Naive thymus-derived CD8-positive, alpha-beta T cell (primary cell): ENCODE measurements at regions not wholly inside any gene's neighbourhood (a gene's known extent, or its start where the extent isn't known, plus 50 kb on each side); places are given as distances from the start of the nearest gene placed in this dataset.

Experiments
- ATAC-seq, 2 donors: fragments of 150-1000 bp; cut with Tn5 transposase in 1 of 2; sonication (Bioruptor Pico), chemical (Tn5 transposase) in 1 of 2; 1 replicate in 1 of 2; 2 replicates in 1 of 2; pipeline ENCODE4 v1.10.0; 2021; ENCODE audit warnings: mild to moderate bottlenecking in 2 of 2, moderate library complexity in 2 of 2
- POLR2A ChIA-PET: fragments of 350-600 bp; sonication (Branson Sonifier 250); formaldehyde crosslinking; loops from one replicate; lab custom pipeline; 2021; ENCODE audit warnings: antibody characterized with exemption; lab: Charles Lee
- DNase-seq, 10 donors: peaks; one replicate each; pipeline versions ENCODE4 v3.0.0 to v3.0.0-alpha.2; 2020 to 2022
- H3K27ac Mint-ChIP-seq, 10 donors: one replicate each; pipeline ENCODE4 v1.8.0; 2020 to 2022; ENCODE audit warnings: mild to moderate bottlenecking in 10 of 10, mixed read lengths in 10 of 10, moderate library complexity in 4 of 10, inconsistent platforms in 1 of 10
- H3K27me3 Mint-ChIP-seq, 5 donors: one replicate each; pipeline ENCODE4 v1.8.0; 2021 to 2022; ENCODE audit warnings: mixed read lengths in 5 of 5
- H3K36me3 Mint-ChIP-seq, 3 donors: one replicate each; pipeline ENCODE4 v1.8.0; 2020 to 2022; ENCODE audit warnings: mixed read lengths in 3 of 3, mild to moderate bottlenecking in 2 of 3, inconsistent platforms in 1 of 3
- H3K4me1 Mint-ChIP-seq, 4 donors: one replicate each; pipeline ENCODE4 v1.8.0; 2021 to 2022; ENCODE audit warnings: mixed read lengths in 4 of 4
- H3K4me3 Mint-ChIP-seq, 10 donors: one replicate each; pipeline ENCODE4 v1.8.0; 2020 to 2022; ENCODE audit warnings: mild to moderate bottlenecking in 10 of 10, mixed read lengths in 10 of 10, moderate library complexity in 6 of 10, inconsistent platforms in 1 of 10
- H3K9me3 Mint-ChIP-seq, 9 donors: one replicate each; pipeline ENCODE4 v1.8.0; 2020 to 2022; ENCODE audit warnings: mixed read lengths in 9 of 9, mild to moderate bottlenecking in 3 of 9, inconsistent platforms in 1 of 9, moderate library complexity in 1 of 9

- ATAC-seq (no peak), DNase-seq (no peak)
- H3K9me3 Mint-ChIP-seq = peaks cover 0 to 14% (median 1%) of the 10 kb centered on the region in 9 donors
- H3K4me1 Mint-ChIP-seq = no peaks in the 10 kb centered on the region
- H3K4me3 Mint-ChIP-seq = no peak overlapping the region
- POLR2A ChIA-PET = interaction anchor here (0.6 kb wide), 1 partner anchor 53 kb away, joined by 5 read pairs; no protein-coding TSS in a partner anchor
- peaks cover 0 to 10% (median 1%) of the 10 kb centered on the region in 5 donors for H3K27me3 Mint-ChIP-seq
- H3K27ac Mint-ChIP-seq = peak overlapping the region in 3 of 10 donors; percentile 18 to 63 (median 54)
- peaks cover 0 to 10% (median 0%) of the 10 kb centered on the region in 3 donors for H3K36me3 Mint-ChIP-seq
Observed at GRCh38 chr6:43972179-43972912, 154.9 kb downstream of the MRPL14 start.

DNA sequence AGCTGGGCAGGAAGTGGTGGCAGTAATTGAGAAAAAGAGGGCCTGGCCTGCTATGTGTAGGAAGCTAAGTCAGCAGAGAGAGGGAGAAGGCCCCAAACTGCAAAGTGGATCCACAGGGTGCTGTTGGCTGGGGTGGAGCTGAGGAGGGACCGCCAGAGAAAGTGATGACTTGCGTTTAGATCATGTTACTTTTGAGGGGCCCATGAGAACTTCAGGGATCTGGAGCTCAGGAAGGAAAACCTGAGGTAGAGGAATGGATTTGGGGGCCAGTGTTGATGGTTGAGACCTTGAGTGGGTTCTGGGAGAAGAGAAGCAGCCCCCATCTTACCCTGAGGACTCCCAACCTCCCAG lies 155.5 kb downstream of the MRPL14 start:
- Mint-ChIP-seq H3K27me3 (peaks cover 0 to 6% (median 3%) of the 10 kb centered on the region in 5 donors), H3K9me3 (peaks cover 0 to 10% (median 1%) of the 10 kb centered on the region in 9 donors), H3K36me3 (peaks cover 0 to 9% (median 0%) of the 10 kb centered on the region in 3 donors), H3K27ac (peak overlapping the region in 1 of 10 donors; percentile 63), H3K4me1 (no peaks in the 10 kb centered on the region), H3K4me3 (no peak overlapping the region)
- POLR2A ChIA-PET = no interaction called here
- DNase-seq = peak in 1 of 10 donors; percentile 8
- no peak for ATAC-seq

GRCh38 chr6:43970913-43971775 lies 156.1 kb downstream of the MRPL14 start:
- H3K27ac Mint-ChIP-seq = peak overlapping the region in 1 of 10 donors; percentile 63
- ATAC-seq (no peak), DNase-seq (peak in 1 of 10 donors; percentile 3)
- H3K4me1 Mint-ChIP-seq = peaks cover 0 to 1% (median 0%) of the 10 kb centered on the region in 4 donors
- H3K27me3 Mint-ChIP-seq = peaks cover 0 to 10% (median 5%) of the 10 kb centered on the region in 5 donors
- no peak overlapping the region for H3K4me3 Mint-ChIP-seq
- POLR2A ChIA-PET = no interaction called here
- H3K36me3 Mint-ChIP-seq = peaks cover 0 to 4% (median 0%) of the 10 kb centered on the region in 3 donors
- H3K9me3 Mint-ChIP-seq = peaks cover 0 to 6% (median 0%) of the 10 kb centered on the region in 9 donors

DNA sequence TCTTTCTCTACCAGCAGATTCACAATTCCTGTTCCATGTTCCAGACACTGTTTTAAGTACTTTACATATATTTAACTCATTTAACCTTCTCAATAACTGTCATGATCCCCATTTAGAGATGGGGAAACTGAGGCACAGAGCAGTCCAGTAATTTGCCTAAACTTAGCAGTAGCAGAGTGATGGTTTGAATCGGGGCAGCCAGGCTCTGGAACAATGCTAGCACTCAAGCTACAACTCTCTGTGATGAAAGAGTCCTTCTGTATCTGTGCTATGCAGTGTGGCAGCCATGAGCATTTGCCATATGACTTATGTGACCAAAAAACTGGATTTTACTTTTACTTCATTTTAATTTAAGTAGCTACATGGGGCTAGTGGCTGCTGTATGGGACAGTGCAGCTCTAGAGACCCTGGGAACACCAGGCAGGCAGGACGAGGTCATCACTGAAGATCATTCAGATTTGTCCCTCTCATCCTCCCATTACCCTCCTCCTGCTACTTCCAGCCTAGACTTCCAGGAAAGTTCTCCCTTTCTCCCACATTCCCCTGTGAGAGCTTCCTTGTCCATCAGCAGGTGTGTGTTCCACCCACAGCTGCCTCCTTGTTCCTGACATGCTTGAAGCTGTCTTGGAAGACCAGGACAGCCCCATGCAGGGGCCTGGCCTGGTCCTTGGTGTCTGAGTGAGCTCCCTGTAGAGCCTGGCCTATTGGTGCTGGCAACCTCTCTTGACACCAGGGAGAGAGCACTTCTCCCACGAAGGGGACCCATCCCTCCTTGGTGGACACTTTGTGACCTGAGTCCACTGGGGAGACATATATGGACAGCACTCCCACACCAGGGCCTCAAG lies 157.0 kb downstream of the MRPL14 start:
- H3K27ac Mint-ChIP-seq = no peak overlapping the region
- POLR2A ChIA-PET = no interaction called here
- no peaks in the 10 kb centered on the region for H3K36me3 Mint-ChIP-seq
- ATAC-seq (no peak), DNase-seq (peak in 2 of 10 donors; percentile 10 to 32)
- peaks cover 0 to 2% (median 0%) of the 10 kb centered on the region in 4 donors for H3K4me1 Mint-ChIP-seq
- H3K9me3 Mint-ChIP-seq = no peaks in the 10 kb centered on the region
- H3K27me3 Mint-ChIP-seq = peaks cover 0 to 11% (median 8%) of the 10 kb centered on the region in 5 donors
- no peak overlapping the region for H3K4me3 Mint-ChIP-seq

GRCh38 chr6:43969158-43969981 lies 157.9 kb downstream of the MRPL14 start:
- no peak overlapping the region for H3K4me3 Mint-ChIP-seq
- no peak overlapping the region for H3K27ac Mint-ChIP-seq
- peaks cover 0 to 2% (median 0%) of the 10 kb centered on the region in 4 donors for H3K4me1 Mint-ChIP-seq

DNA sequence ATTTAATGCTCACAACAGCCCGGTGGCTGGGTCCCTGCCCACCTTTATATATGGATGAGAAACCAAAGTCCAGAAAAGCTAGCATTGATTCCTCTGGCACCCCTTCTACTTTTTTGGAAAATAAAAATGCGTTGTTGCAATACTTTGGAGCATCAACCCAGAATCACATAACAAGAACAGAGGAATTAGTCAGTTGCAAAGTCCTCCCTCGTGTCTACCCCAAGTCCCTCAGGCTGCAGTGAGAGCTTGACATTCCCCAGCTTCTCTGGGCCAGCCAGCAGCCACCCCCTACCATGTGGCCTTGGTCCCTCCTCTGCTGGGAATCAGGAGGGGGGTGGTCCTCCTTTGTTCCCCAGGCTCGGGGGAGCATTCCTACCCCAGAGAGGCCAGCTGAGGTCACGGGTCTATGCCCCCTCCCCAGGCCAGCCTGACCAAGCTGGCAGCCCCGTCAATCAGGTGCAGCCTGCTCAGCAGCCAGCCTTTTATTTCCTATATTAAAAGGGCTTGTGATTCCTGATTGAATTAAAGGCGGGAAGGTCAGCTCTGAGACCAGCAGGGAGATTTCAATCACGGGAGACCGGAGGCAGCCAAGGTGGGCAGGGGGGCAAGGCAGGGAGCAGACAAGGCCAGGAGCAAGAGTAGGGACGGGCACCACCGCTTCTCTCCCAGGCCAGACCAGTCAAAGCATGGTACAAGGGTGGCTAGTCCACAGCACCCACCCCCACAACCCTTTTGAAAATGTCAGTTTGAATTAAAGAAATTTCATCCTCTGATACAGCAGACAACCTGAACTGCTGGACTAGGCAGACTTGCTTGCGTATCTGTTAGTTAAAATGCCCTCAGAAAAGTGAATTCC lies 158.9 kb downstream of the MRPL14 start:
- ATAC-seq = no peak
- no peaks in the 10 kb centered on the region for H3K9me3 Mint-ChIP-seq
- H3K4me1 Mint-ChIP-seq = peaks cover 0 to 2% (median 0%) of the 10 kb centered on the region in 4 donors
- H3K4me3 Mint-ChIP-seq = no peak overlapping the region
- H3K27me3 Mint-ChIP-seq = peaks cover 0 to 10% (median 7%) of the 10 kb centered on the region in 5 donors
- no peaks in the 10 kb centered on the region for H3K36me3 Mint-ChIP-seq
- POLR2A ChIA-PET = no interaction called here
- no peak overlapping the region for H3K27ac Mint-ChIP-seq
- DNase-seq = peak in 1 of 10 donors; percentile 12

More at GRCh38 chr6:43969158-43969981, 157.9 kb downstream of the MRPL14 start:
- no peaks in the 10 kb centered on the region for H3K9me3 Mint-ChIP-seq
- POLR2A ChIA-PET = no interaction called here
- ATAC-seq (no peak), DNase-seq (peak in 1 of 10 donors; percentile 7)
- H3K36me3 Mint-ChIP-seq = no peaks in the 10 kb centered on the region
- H3K27me3 Mint-ChIP-seq = peaks cover 0 to 11% (median 9%) of the 10 kb centered on the region in 5 donors

GRCh38 chr6:43967719-43968091 lies 159.5 kb downstream of the MRPL14 start:
- Mint-ChIP-seq H3K36me3 (no peaks in the 10 kb centered on the region), H3K4me3 (no peak overlapping the region), H3K27me3 (peaks cover 0 to 10% (median 7%) of the 10 kb centered on the region in 5 donors), H3K4me1 (peaks cover 0 to 2% (median 0%) of the 10 kb centered on the region in 4 donors), H3K27ac (no peak overlapping the region), H3K9me3 (no peaks in the 10 kb centered on the region)
- ATAC-seq (no peak), DNase-seq (peak in 1 of 10 donors; percentile 10)
- POLR2A ChIA-PET = no interaction called here

- no peak overlapping the region for H3K27ac Mint-ChIP-seq
- H3K4me1 Mint-ChIP-seq = peaks cover 0 to 2% (median 0%) of the 10 kb centered on the region in 4 donors
- DNase-seq (peak in 1 of 10 donors; percentile 7), ATAC-seq (no peak)
- no peaks in the 10 kb centered on the region for H3K36me3 Mint-ChIP-seq
- no peaks in the 10 kb centered on the region for H3K9me3 Mint-ChIP-seq
- POLR2A ChIA-PET = no interaction called here
- no peak overlapping the region for H3K4me3 Mint-ChIP-seq
- H3K27me3 Mint-ChIP-seq = peaks cover 0 to 10% (median 7%) of the 10 kb centered on the region in 5 donors
Observed at GRCh38 chr6:43966853-43967718, 160.2 kb downstream of the MRPL14 start.

DNA sequence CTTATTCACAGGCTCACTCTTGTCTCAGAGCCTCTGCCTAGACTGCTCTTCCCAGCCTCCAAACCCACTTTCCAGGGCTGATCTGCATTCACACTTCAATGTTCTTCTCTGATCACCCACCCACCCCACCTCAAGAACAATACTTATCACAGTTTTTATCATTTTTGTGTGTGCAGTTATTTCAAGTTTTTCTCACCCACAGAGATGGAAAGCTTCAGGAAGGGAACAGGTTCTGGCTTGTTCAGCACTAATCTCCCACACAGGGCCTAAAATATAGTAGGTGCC lies 160.9 kb downstream of the MRPL14 start:
- Mint-ChIP-seq H3K4me3 (no peak overlapping the region), H3K27ac (no peak overlapping the region), H3K9me3 (no peaks in the 10 kb centered on the region), H3K36me3 (no peaks in the 10 kb centered on the region), H3K27me3 (peaks cover 0 to 10% (median 6%) of the 10 kb centered on the region in 5 donors), H3K4me1 (peaks cover 0 to 2% (median 0%) of the 10 kb centered on the region in 4 donors)
- POLR2A ChIA-PET = no interaction called here
- DNase-seq (peak in 1 of 10 donors; percentile 0), ATAC-seq (no peak)

- no peak overlapping the region for H3K4me3 Mint-ChIP-seq
- H3K4me1 Mint-ChIP-seq = peaks cover 0 to 2% (median 0%) of the 10 kb centered on the region in 4 donors
- no peak for ATAC-seq
- peak in 1 of 10 donors; percentile 10 for DNase-seq
- H3K9me3 Mint-ChIP-seq = no peaks in the 10 kb centered on the region
- H3K27me3 Mint-ChIP-seq = peaks cover 0 to 10% (median 6%) of the 10 kb centered on the region in 5 donors
- POLR2A ChIA-PET = no interaction called here
- H3K27ac Mint-ChIP-seq = no peak overlapping the region
- no peaks in the 10 kb centered on the region for H3K36me3 Mint-ChIP-seq
Observed at GRCh38 chr6:43965628-43966373, 161.5 kb downstream of the MRPL14 start.
